Activated CD4-positive, alpha-beta T cell treated with anti-CD3 and anti-CD28 coated beads, Interleukin-2, Interleukin-6, amounts not matched to agents 100 ng/mL and 50 ng/mL, durations not matched to agents 16 hours and 8 hours (primary cell): ENCODE measurements at regions not wholly inside any gene's neighbourhood (a gene's known extent, or its start where the extent isn't known, plus 50 kb on each side); places are given as distances from the start of the nearest gene placed in this dataset.

ENCODE experiments used
- DNase-seq: peaks from one replicate; pipeline ENCODE4 v3.0.0-alpha.2; 2020

- DNase-seq, result no peak
These were observed 60.7 kb upstream of the DCD start for GRCh38 chr12:54708826-54709225.

- DNase-seq, result no peak
These were observed 56.0 kb upstream of the DCD start for GRCh38 chr12:54704202-54704601.

- DNase-seq, result peak; percentile 56
These were observed 53.9 kb upstream of the DCD start for GRCh38 chr12:54701940-54702592.

- DNase-seq, result no peak
These were observed 52.7 kb upstream of the DCD start for GRCh38 chr12:54700849-54701248.

- no peak for DNase-seq
These were observed 52.1 kb upstream of the DCD start for GRCh38 chr12:54700301-54700700.
